C1 segment of cervical spinal cord (tissue), 14 donors: ENCODE measurements at regions not wholly inside any gene's neighbourhood (a gene's known extent, or its start where the extent isn't known, plus 50 kb on each side); places are given as distances from the start of the nearest gene placed in this dataset.
"Not testable (repeated sequence)": the region's sequence is repeated elsewhere in the genome, so short reads cannot be mapped to it uniquely, and the experiment has no call there.

Source experiments
- DNase-seq, 14 donors: peaks; one replicate each; lab custom pipeline; 2025; lab: John Stamatoyannopoulos, UW

GRCh38 chrX:25503826-25504225, 488.1 kb upstream of the ARX start:
- no peak for DNase-seq

- DNase-seq = no peak
These were observed 492.0 kb upstream of the ARX start for GRCh38 chrX:25507801-25508200.

- DNase-seq = no peak
These were observed 503.5 kb upstream of the ARX start for GRCh38 chrX:25519258-25519657.

GRCh38 chrX:25522443-25523010, 506.8 kb upstream of the ARX start:
- not testable (repeated sequence) for DNase-seq

- peak in 3 of 14 donors; percentile 0 to 3 (median 1) for DNase-seq
These were observed 508.1 kb upstream of the ARX start for GRCh38 chrX:25523574-25524540.

GRCh38 chrX:25527156-25527555, 511.4 kb upstream of the ARX start:
- no peak for DNase-seq

- DNase-seq = no peak
These were observed 511.8 kb upstream of the ARX start for GRCh38 chrX:25527596-25527995.

GRCh38 chrX:25531096-25531495, 515.3 kb upstream of the ARX start:
- DNase-seq = no peak

- no peak for DNase-seq
These were observed 518.3 kb upstream of the ARX start for GRCh38 chrX:25534091-25534490.

GRCh38 chrX:25536307-25536970, 520.7 kb upstream of the ARX start:
- DNase-seq = no peak

GRCh38 chrX:25537699-25538098, 521.9 kb upstream of the ARX start:
- DNase-seq = no peak

- DNase-seq = no peak
These were observed 528.9 kb upstream of the ARX start for GRCh38 chrX:25544641-25545040.

- DNase-seq = no peak
These were observed 533.0 kb upstream of the ARX start for GRCh38 chrX:25548811-25549210.

- no peak for DNase-seq
These were observed 539.8 kb upstream of the ARX start for GRCh38 chrX:25555521-25555920.

- no peak for DNase-seq
These were observed 542.4 kb upstream of the ARX start for GRCh38 chrX:25558137-25558536.

GRCh38 chrX:25561190-25561589, 545.4 kb upstream of the ARX start:
- no peak for DNase-seq

GRCh38 chrX:25573631-25574030, 557.9 kb upstream of the ARX start:
- no peak for DNase-seq

- no peak for DNase-seq
These were observed 541.2 kb upstream of the MAGEB18 start for GRCh38 chrX:25596921-25597320.

- no peak for DNase-seq
These were observed 540.6 kb upstream of the MAGEB18 start for GRCh38 chrX:25597551-25597950.

GRCh38 chrX:25599061-25599460, 539.1 kb upstream of the MAGEB18 start:
- no peak for DNase-seq

- no peak for DNase-seq
These were observed 537.4 kb upstream of the MAGEB18 start for GRCh38 chrX:25600776-25601175.

GRCh38 chrX:25601323-25601722, 536.8 kb upstream of the MAGEB18 start:
- DNase-seq = no peak

- DNase-seq = no peak
These were observed 519.9 kb upstream of the MAGEB18 start for GRCh38 chrX:25618248-25618647.
